ENCODE measurements at regions not wholly inside any gene's neighbourhood (a gene's known extent, or its start where the extent isn't known, plus 50 kb on each side); places are given as distances from the start of the nearest gene placed in this dataset.

- Histone ChIP-seq H3K4me3 (ENCODE audit: low read depth in 1 of 2, low read length in 2 of 2) (no peak overlapping the region), H3K27ac (ENCODE audit: low read length) (no peak overlapping the region), H3K4me1 (ENCODE audit: control insufficient read depth in 1 of 2, insufficient read depth in 2 of 2, low read length in 2 of 2) (peaks cover 0 to 6% of the 10 kb centered on the region in 2 donors), H3K27me3 (ENCODE audit: low read depth, low read length) (no peaks in the 10 kb centered on the region), H3K9me3 (ENCODE audit: control insufficient read depth in 1 of 2, low read length in 2 of 2) (no peaks in the 10 kb centered on the region), H3K36me3 (ENCODE audit: control insufficient read depth in 1 of 2, insufficient read depth in 2 of 2, low read length in 2 of 2) (no peaks in the 10 kb centered on the region)
Measured at GRCh38 chr2:144707736-144708326, 187.9 kb upstream of the ZEB2 start.

- Histone ChIP-seq H3K27ac (ENCODE audit: low read length) (no peak overlapping the region), H3K36me3 (ENCODE audit: control insufficient read depth in 1 of 2, insufficient read depth in 2 of 2, low read length in 2 of 2) (no peaks in the 10 kb centered on the region), H3K27me3 (ENCODE audit: low read depth, low read length) (no peaks in the 10 kb centered on the region), H3K9me3 (ENCODE audit: control insufficient read depth in 1 of 2, low read length in 2 of 2) (no peaks in the 10 kb centered on the region), H3K4me3 (ENCODE audit: low read depth in 1 of 2, low read length in 2 of 2) (no peak overlapping the region), H3K4me1 (ENCODE audit: control insufficient read depth in 1 of 2, insufficient read depth in 2 of 2, low read length in 2 of 2) (no peaks in the 10 kb centered on the region)
Measured at GRCh38 chr2:144706647-144707046, 186.7 kb upstream of the ZEB2 start.

- Histone ChIP-seq H3K27ac (ENCODE audit: low read length) (no peak overlapping the region), H3K9me3 (ENCODE audit: control insufficient read depth in 1 of 2, low read length in 2 of 2) (no peaks in the 10 kb centered on the region), H3K36me3 (ENCODE audit: control insufficient read depth in 1 of 2, insufficient read depth in 2 of 2, low read length in 2 of 2) (no peaks in the 10 kb centered on the region), H3K27me3 (ENCODE audit: low read depth, low read length) (no peaks in the 10 kb centered on the region), H3K4me1 (ENCODE audit: control insufficient read depth in 1 of 2, insufficient read depth in 2 of 2, low read length in 2 of 2) (no peaks in the 10 kb centered on the region), H3K4me3 (ENCODE audit: low read depth in 1 of 2, low read length in 2 of 2) (no peak overlapping the region)
Measured at GRCh38 chr2:144705328-144706245, 185.7 kb upstream of the ZEB2 start.

- no peaks in the 10 kb centered on the region for H3K9me3 ChIP-seq (ENCODE audit: control insufficient read depth in 1 of 2, low read length in 2 of 2)
- H3K27ac ChIP-seq (ENCODE audit: low read length): no peak overlapping the region
- H3K36me3 ChIP-seq (ENCODE audit: control insufficient read depth in 1 of 2, insufficient read depth in 2 of 2, low read length in 2 of 2): no peaks in the 10 kb centered on the region
- no peak overlapping the region for H3K4me3 ChIP-seq (ENCODE audit: low read depth in 1 of 2, low read length in 2 of 2)
- H3K4me1 ChIP-seq (ENCODE audit: control insufficient read depth in 1 of 2, insufficient read depth in 2 of 2, low read length in 2 of 2): no peaks in the 10 kb centered on the region
- no peaks in the 10 kb centered on the region for H3K27me3 ChIP-seq (ENCODE audit: low read depth, low read length)
Measured at GRCh38 chr2:144704709-144705095, 184.8 kb upstream of the ZEB2 start.

GRCh38 chr2:144703852-144704708 lies 184.2 kb upstream of the ZEB2 start:
- H3K27ac ChIP-seq (ENCODE audit: low read length): no peak overlapping the region
- H3K4me3 ChIP-seq (ENCODE audit: low read depth in 1 of 2, low read length in 2 of 2): no peak overlapping the region
- no peaks in the 10 kb centered on the region for H3K36me3 ChIP-seq (ENCODE audit: control insufficient read depth in 1 of 2, insufficient read depth in 2 of 2, low read length in 2 of 2)
- H3K4me1 ChIP-seq (ENCODE audit: control insufficient read depth in 1 of 2, insufficient read depth in 2 of 2, low read length in 2 of 2): no peaks in the 10 kb centered on the region
- H3K9me3 ChIP-seq (ENCODE audit: control insufficient read depth in 1 of 2, low read length in 2 of 2): no peaks in the 10 kb centered on the region
- H3K27me3 ChIP-seq (ENCODE audit: low read depth, low read length): no peaks in the 10 kb centered on the region

- Histone ChIP-seq H3K4me3 (ENCODE audit: low read depth in 1 of 2, low read length in 2 of 2) (no peak overlapping the region), H3K27ac (ENCODE audit: low read length) (no peak overlapping the region), H3K27me3 (ENCODE audit: low read depth, low read length) (no peaks in the 10 kb centered on the region), H3K4me1 (ENCODE audit: control insufficient read depth in 1 of 2, insufficient read depth in 2 of 2, low read length in 2 of 2) (no peaks in the 10 kb centered on the region), H3K9me3 (ENCODE audit: control insufficient read depth in 1 of 2, low read length in 2 of 2) (no peaks in the 10 kb centered on the region), H3K36me3 (ENCODE audit: control insufficient read depth in 1 of 2, insufficient read depth in 2 of 2, low read length in 2 of 2) (no peaks in the 10 kb centered on the region)
Measured at GRCh38 chr2:144702051-144702450, 182.1 kb upstream of the ZEB2 start.

- no peaks in the 10 kb centered on the region for H3K27me3 ChIP-seq (ENCODE audit: low read depth, low read length)
- H3K4me3 ChIP-seq (ENCODE audit: low read depth in 1 of 2, low read length in 2 of 2): no peak overlapping the region
- H3K27ac ChIP-seq (ENCODE audit: low read length): peak overlapping the region; percentile 50
- no peaks in the 10 kb centered on the region for H3K36me3 ChIP-seq (ENCODE audit: control insufficient read depth in 1 of 2, insufficient read depth in 2 of 2, low read length in 2 of 2)
- no peaks in the 10 kb centered on the region for H3K4me1 ChIP-seq (ENCODE audit: control insufficient read depth in 1 of 2, insufficient read depth in 2 of 2, low read length in 2 of 2)
- H3K9me3 ChIP-seq (ENCODE audit: control insufficient read depth in 1 of 2, low read length in 2 of 2): no peaks in the 10 kb centered on the region
Measured at GRCh38 chr2:144701259-144701658, 181.3 kb upstream of the ZEB2 start.

GRCh38 chr2:144698156-144698555 lies 178.2 kb upstream of the ZEB2 start:
- Histone ChIP-seq H3K27ac (ENCODE audit: low read length) (no peak overlapping the region), H3K27me3 (ENCODE audit: low read depth, low read length) (no peaks in the 10 kb centered on the region), H3K36me3 (ENCODE audit: control insufficient read depth in 1 of 2, insufficient read depth in 2 of 2, low read length in 2 of 2) (no peaks in the 10 kb centered on the region), H3K4me1 (ENCODE audit: control insufficient read depth in 1 of 2, insufficient read depth in 2 of 2, low read length in 2 of 2) (no peaks in the 10 kb centered on the region), H3K4me3 (ENCODE audit: low read depth in 1 of 2, low read length in 2 of 2) (no peak overlapping the region), H3K9me3 (ENCODE audit: control insufficient read depth in 1 of 2, low read length in 2 of 2) (no peaks in the 10 kb centered on the region)

GRCh38 chr2:144695657-144696056 lies 175.7 kb upstream of the ZEB2 start:
- no peaks in the 10 kb centered on the region for H3K9me3 ChIP-seq (ENCODE audit: control insufficient read depth in 1 of 2, low read length in 2 of 2)
- H3K36me3 ChIP-seq (ENCODE audit: control insufficient read depth in 1 of 2, insufficient read depth in 2 of 2, low read length in 2 of 2): no peaks in the 10 kb centered on the region
- no peaks in the 10 kb centered on the region for H3K27me3 ChIP-seq (ENCODE audit: low read depth, low read length)
- H3K4me3 ChIP-seq (ENCODE audit: low read depth in 1 of 2, low read length in 2 of 2): no peak overlapping the region
- no peaks in the 10 kb centered on the region for H3K4me1 ChIP-seq (ENCODE audit: control insufficient read depth in 1 of 2, insufficient read depth in 2 of 2, low read length in 2 of 2)
- H3K27ac ChIP-seq (ENCODE audit: low read length): no peak overlapping the region

- H3K27ac ChIP-seq (ENCODE audit: low read length): peak overlapping the region; percentile 34
- no peaks in the 10 kb centered on the region for H3K36me3 ChIP-seq (ENCODE audit: control insufficient read depth in 1 of 2, insufficient read depth in 2 of 2, low read length in 2 of 2)
- no peaks in the 10 kb centered on the region for H3K9me3 ChIP-seq (ENCODE audit: control insufficient read depth in 1 of 2, low read length in 2 of 2)
- H3K4me1 ChIP-seq (ENCODE audit: control insufficient read depth in 1 of 2, insufficient read depth in 2 of 2, low read length in 2 of 2): no peaks in the 10 kb centered on the region
- no peak overlapping the region for H3K4me3 ChIP-seq (ENCODE audit: low read depth in 1 of 2, low read length in 2 of 2)
- H3K27me3 ChIP-seq (ENCODE audit: low read depth, low read length): no peaks in the 10 kb centered on the region
Measured at GRCh38 chr2:144694456-144694855, 174.5 kb upstream of the ZEB2 start.

GRCh38 chr2:144693179-144693578 lies 173.3 kb upstream of the ZEB2 start:
- Histone ChIP-seq H3K36me3 (ENCODE audit: control insufficient read depth in 1 of 2, insufficient read depth in 2 of 2, low read length in 2 of 2) (no peaks in the 10 kb centered on the region), H3K4me3 (ENCODE audit: low read depth in 1 of 2, low read length in 2 of 2) (no peak overlapping the region), H3K27ac (ENCODE audit: low read length) (no peak overlapping the region), H3K9me3 (ENCODE audit: control insufficient read depth in 1 of 2, low read length in 2 of 2) (no peaks in the 10 kb centered on the region), H3K4me1 (ENCODE audit: control insufficient read depth in 1 of 2, insufficient read depth in 2 of 2, low read length in 2 of 2) (no peaks in the 10 kb centered on the region), H3K27me3 (ENCODE audit: low read depth, low read length) (no peaks in the 10 kb centered on the region)

Data from muscle layer of duodenum (tissue), 2 donors.